B cell (primary cell): ENCODE measurements at regions not wholly inside any gene's neighbourhood (a gene's known extent, or its start where the extent isn't known, plus 50 kb on each side); places are given as distances from the start of the nearest gene placed in this dataset.

Experiments
- ATAC-seq: fragments of 200-7000 bp; cut with Tn5 transposase; one replicate; pipeline ENCODE4 v1.10.0; 2021; ENCODE audit warnings: low read depth, mild to moderate bottlenecking, moderate number of reproducible peaks, moderate library complexity
- CTCF ChIA-PET: fragments of 350-600 bp; sonication (Branson Sonifier 250); formaldehyde crosslinking; loops from one replicate; lab custom pipeline; 2021; ENCODE audit warnings: antibody characterized with exemption, inconsistent platforms; lab: Charles Lee
- POLR2A ChIA-PET: fragments of 350-600 bp; sonication (Branson Sonifier 250); formaldehyde crosslinking; loops from one replicate; lab custom pipeline; 2021; ENCODE audit warnings: antibody characterized with exemption; lab: Charles Lee
- DNase-seq: peaks from one replicate; pipeline ENCODE4 v3.0.0; 2013
- H2AFZ ChIP-seq: 2 replicates; pipeline ENCODE4 v1.6.1; 2012; ENCODE audit warnings: mild to moderate bottlenecking, low read depth, low read length; ENCODE audit not compliant: insufficient read depth, poor library complexity, severe bottlenecking
- H3K27ac ChIP-seq, 2 donors: 1 replicate in 1 of 2; 2 replicates in 1 of 2; pipeline ENCODE4 v1.5.1; 2012 to 2013; ENCODE audit warnings: low read length in 2 of 2, mild to moderate bottlenecking in 2 of 2, moderate library complexity in 1 of 2
- H3K27me3 ChIP-seq, 4 experiments: fragments of 200-600 bp in 1 of 4; sonication (generic) in 1 of 4; replicated peaks in 1 of 4; 1 replicate in 2 of 4; 2 replicates in 2 of 4; pipeline versions ENCODE4 v1.6.1 to v1.7.0; 2013 to 2016; ENCODE audit warnings: low read length in 3 of 4, mild to moderate bottlenecking in 2 of 4, mixed read lengths in 1 of 4, moderate library complexity in 1 of 4; ENCODE audit not compliant: insufficient read depth in 4 of 4, control insufficient read depth in 3 of 4; ENCODE audit errors: control extremely low read depth in 1 of 4
- H3K36me3 ChIP-seq, 2 experiments: replicated peaks in 1 of 2; 1 replicate in 1 of 2; 2 replicates in 1 of 2; pipeline versions ENCODE4 v1.6.1 to v1.7.1; 2013; ENCODE audit warnings: low read length in 1 of 2; ENCODE audit not compliant: insufficient read depth in 2 of 2, control insufficient read depth in 1 of 2; ENCODE audit errors: control extremely low read depth in 1 of 2, extremely low read depth in 1 of 2
- H3K4me1 ChIP-seq, 2 donors: fragments of 200-600 bp in 1 of 2; sonication (generic) in 1 of 2; 1 replicate in 1 of 2; 2 replicates in 1 of 2; pipeline versions ENCODE4 v1.5.1 to v1.6.1; 2013 to 2017; ENCODE audit warnings: low read length in 2 of 2; ENCODE audit not compliant: control insufficient read depth in 2 of 2, insufficient read depth in 2 of 2
- H3K4me2 ChIP-seq: replicated peaks from 2 replicates; pipeline ENCODE3; 2012; ENCODE audit warnings: mild to moderate bottlenecking, low read depth, low read length; ENCODE audit not compliant: poor library complexity, severe bottlenecking
- H3K4me3 ChIP-seq, 5 experiments: fragments of 200-600 bp in 1 of 5; sonication (generic) in 1 of 5; 1 replicate in 3 of 5; 2 replicates in 2 of 5; pipeline versions ENCODE4 v1.5.1 to v1.7.0; 2011 to 2016; ENCODE audit warnings: low read length in 4 of 5, mild to moderate bottlenecking in 4 of 5, low read depth in 2 of 5, control low read depth in 1 of 5, moderate library complexity in 1 of 5; ENCODE audit not compliant: insufficient read depth in 1 of 5; ENCODE audit errors: control extremely low read depth in 1 of 5, extremely low read depth in 1 of 5
- H3K79me2 ChIP-seq: fragments of 200-600 bp; sonication (generic); one replicate; pipeline ENCODE4 v1.6.0; 2016; ENCODE audit warnings: low read length; ENCODE audit not compliant: control insufficient read depth, insufficient read depth
- H3K9ac ChIP-seq: fragments of 200-600 bp; sonication (generic); 2 replicates; pipeline ENCODE4 v1.6.1; 2017; ENCODE audit warnings: mild to moderate bottlenecking, low read length, moderate library complexity
- H3K9me3 ChIP-seq, 3 donors: one replicate each; pipeline versions ENCODE4 v1.6.1 to v1.7.1; 2013; ENCODE audit warnings: low read length in 2 of 3; ENCODE audit not compliant: control insufficient read depth in 2 of 3, insufficient read depth in 1 of 3; ENCODE audit errors: control extremely low read depth in 1 of 3
- H4K20me1 ChIP-seq: 2 replicates; pipeline ENCODE4 v1.6.0; 2012; ENCODE audit warnings: mild to moderate bottlenecking, low read length; ENCODE audit not compliant: insufficient read depth, control insufficient read depth, poor library complexity, severe bottlenecking
- H3K27ac Mint-ChIP-seq: one replicate; pipeline ENCODE4 v1.8.0; 2021; ENCODE audit warnings: mixed read lengths
- H3K27me3 Mint-ChIP-seq: one replicate; pipeline ENCODE4 v1.8.0; 2021; ENCODE audit warnings: mixed read lengths
- H3K4me1 Mint-ChIP-seq: one replicate; pipeline ENCODE4 v1.8.0; 2021; ENCODE audit warnings: mixed read lengths
- H3K4me3 Mint-ChIP-seq: one replicate; pipeline ENCODE4 v1.8.0; 2021; ENCODE audit warnings: mixed read lengths
- H3K9me3 Mint-ChIP-seq: one replicate; pipeline ENCODE4 v1.8.0; 2022; ENCODE audit warnings: mixed read lengths; ENCODE audit not compliant: insufficient read depth
- EZH2 ChIP-seq: IDR thresholded peaks from 2 replicates; pipeline ENCODE4 v1.6.1; 2012; ENCODE audit warnings: borderline replicate concordance, low read depth, mild to moderate bottlenecking, moderate library complexity, low read length; ENCODE audit not compliant: insufficient read depth, poor library complexity, severe bottlenecking
- WGBS: methylation state at CpG from one replicate; pipeline ENCODE4 v1.1.5; 2013; ENCODE audit warnings: missing lambda C conversion rate; ENCODE audit not compliant: insufficient coverage; 5-methylcytosine and 5-hydroxymethylcytosine counted together
- intact Hi-C: fragments of 100-400 bp; cut with micrococcal nuclease; formaldehyde crosslinking; loops from one replicate; pipeline ENCODE4 v1.10.0; 2022
- TF ChIP-seq, protein P1 (sequence below): fragments of 200-600 bp; IDR thresholded peaks from one replicate; pipeline ENCODE4 v1.8.0; 2022; ENCODE audit warnings: antibody characterized with exemption, mild to moderate bottlenecking

- Histone ChIP-seq H3K27ac (no peak overlapping the region), H3K4me3 (no peak overlapping the region), H3K9ac (no peak overlapping the region), H2AFZ (no peak overlapping the region), H3K9me3 (no peaks in the 10 kb centered on the region), H3K4me1 (no peaks in the 10 kb centered on the region), H3K36me3 (no peaks in the 10 kb centered on the region), H3K4me2 (no peak overlapping the region), H3K79me2 (no peaks in the 10 kb centered on the region), H3K27me3 (no peaks in the 10 kb centered on the region), H4K20me1 (no peaks in the 10 kb centered on the region)
- no peak overlapping the region for H3K4me3 Mint-ChIP-seq
- POLR2A ChIA-PET: no interaction called here
- intact Hi-C loops: no loop called here
- DNase-seq (no peak), ATAC-seq (no peak)
- H3K4me1 Mint-ChIP-seq: no peaks in the 10 kb centered on the region
- WGBS: 40% methylated on average over 1 of the region's 2 CpGs
- H3K9me3 Mint-ChIP-seq: peaks cover 4% of the 10 kb centered on the region
- H3K27ac Mint-ChIP-seq: no peak overlapping the region
- no peaks in the 10 kb centered on the region for H3K27me3 Mint-ChIP-seq
- CTCF ChIA-PET: no interaction called here
- TF ChIP-seq, protein P1, sequence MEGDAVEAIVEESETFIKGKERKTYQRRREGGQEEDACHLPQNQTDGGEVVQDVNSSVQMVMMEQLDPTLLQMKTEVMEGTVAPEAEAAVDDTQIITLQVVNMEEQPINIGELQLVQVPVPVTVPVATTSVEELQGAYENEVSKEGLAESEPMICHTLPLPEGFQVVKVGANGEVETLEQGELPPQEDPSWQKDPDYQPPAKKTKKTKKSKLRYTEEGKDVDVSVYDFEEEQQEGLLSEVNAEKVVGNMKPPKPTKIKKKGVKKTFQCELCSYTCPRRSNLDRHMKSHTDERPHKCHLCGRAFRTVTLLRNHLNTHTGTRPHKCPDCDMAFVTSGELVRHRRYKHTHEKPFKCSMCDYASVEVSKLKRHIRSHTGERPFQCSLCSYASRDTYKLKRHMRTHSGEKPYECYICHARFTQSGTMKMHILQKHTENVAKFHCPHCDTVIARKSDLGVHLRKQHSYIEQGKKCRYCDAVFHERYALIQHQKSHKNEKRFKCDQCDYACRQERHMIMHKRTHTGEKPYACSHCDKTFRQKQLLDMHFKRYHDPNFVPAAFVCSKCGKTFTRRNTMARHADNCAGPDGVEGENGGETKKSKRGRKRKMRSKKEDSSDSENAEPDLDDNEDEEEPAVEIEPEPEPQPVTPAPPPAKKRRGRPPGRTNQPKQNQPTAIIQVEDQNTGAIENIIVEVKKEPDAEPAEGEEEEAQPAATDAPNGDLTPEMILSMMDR: no peak
- TF ChIP-seq EZH2: no peak
Measured at GRCh38 chr16:64102654-64103053, 1019.2 kb downstream of the CDH11 start.

DNA sequence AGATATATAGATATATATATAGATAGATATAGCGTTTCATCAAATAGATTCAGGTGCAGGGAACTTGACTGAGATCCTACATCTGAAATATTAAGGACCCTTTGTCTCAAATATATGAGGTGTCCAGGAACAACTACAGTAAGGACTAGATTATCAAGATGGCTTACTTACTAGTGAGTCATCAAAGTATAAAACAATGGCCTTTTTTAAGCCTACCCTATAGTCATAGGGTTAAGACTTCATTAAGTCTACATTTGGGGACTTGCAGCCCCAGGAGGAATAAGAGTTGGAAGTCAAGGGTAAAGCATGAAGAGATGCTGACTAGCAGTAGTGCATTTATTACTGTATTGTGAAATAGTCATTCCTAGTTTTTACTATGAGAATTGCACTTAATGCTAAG lies 1023.4 kb downstream of the CDH11 start:
- H3K27me3 ChIP-seq: no peaks in the 10 kb centered on the region
- H3K79me2 ChIP-seq: no peaks in the 10 kb centered on the region
- Mint-ChIP-seq H3K27ac (no peak overlapping the region), H3K9me3 (no peaks in the 10 kb centered on the region), H3K27me3 (no peaks in the 10 kb centered on the region), H3K4me1 (no peaks in the 10 kb centered on the region), H3K4me3 (no peak overlapping the region)
- H2AFZ ChIP-seq: no peak overlapping the region
- no peak for TF ChIP-seq EZH2
- TF ChIP-seq, protein P1: no peak
- H3K4me2 ChIP-seq: no peak overlapping the region
- intact Hi-C loops: no loop called here
- POLR2A ChIA-PET: no interaction called here
- CTCF ChIA-PET: no interaction called here
- DNase-seq (no peak), ATAC-seq (no peak)
- no peak overlapping the region for H3K9ac ChIP-seq
- no peaks in the 10 kb centered on the region for H3K9me3 ChIP-seq
- no CpG with 5 or more reads among the region's 1 CpG for WGBS
- no peaks in the 10 kb centered on the region for H3K36me3 ChIP-seq
- H3K4me1 ChIP-seq: no peaks in the 10 kb centered on the region
- H4K20me1 ChIP-seq: no peaks in the 10 kb centered on the region
- H3K4me3 ChIP-seq: no peak overlapping the region
- H3K27ac ChIP-seq: no peak overlapping the region
